Neural progenitor cell (in vitro differentiated cells): ENCODE measurements at regions not wholly inside any gene's neighbourhood (a gene's known extent, or its start where the extent isn't known, plus 50 kb on each side); places are given as distances from the start of the nearest gene placed in this dataset.

ENCODE experiments used
- CTCF ChIP-seq: fragments of 200-600 bp; sonication (generic); IDR thresholded peaks from 2 replicates; pipeline ENCODE4 v1.5.1; 2017; ENCODE audit warnings: antibody characterized with exemption, mild to moderate bottlenecking
- EZH2 ChIP-seq: fragments of 200-600 bp; sonication (generic); IDR thresholded peaks from 2 replicates; pipeline ENCODE4 v1.6.1; 2017; ENCODE audit warnings: antibody characterized with exemption, mild to moderate bottlenecking, moderate library complexity

- TF ChIP-seq CTCF (no peak), EZH2 (no peak)
Observed at GRCh38 chr22:49104434-49104833, 723.2 kb downstream of the BRD1 start.
